ENCODE measurements at regions not wholly inside any gene's neighbourhood (a gene's known extent, or its start where the extent isn't known, plus 50 kb on each side); places are given as distances from the start of the nearest gene placed in this dataset.

DNA sequence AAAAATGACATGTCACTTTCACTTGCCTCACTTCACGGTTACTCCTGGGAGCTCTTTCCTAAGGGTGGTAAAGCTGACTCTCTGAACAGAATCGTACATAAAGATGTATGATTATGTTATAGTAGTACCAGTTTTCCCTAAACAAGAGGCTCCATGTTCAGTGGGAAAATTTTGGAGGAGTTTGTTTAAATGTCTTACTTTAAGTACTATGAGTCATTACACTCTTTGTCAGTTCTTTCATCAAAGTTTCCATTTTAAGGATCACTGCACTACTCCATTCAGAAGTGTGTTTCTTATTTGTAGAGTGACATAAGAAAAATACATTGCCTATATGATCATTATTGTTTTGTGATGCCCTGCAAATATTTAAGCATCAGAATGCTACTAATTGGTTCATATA is 121.1 kb upstream of the FIGN start:
- TF ChIP-seq POLR2A (IDR thresholded peaks at IDR 0.05; ENCODE audit: low read depth, low read length), result no peak
- TF ChIP-seq, protein P1, sequence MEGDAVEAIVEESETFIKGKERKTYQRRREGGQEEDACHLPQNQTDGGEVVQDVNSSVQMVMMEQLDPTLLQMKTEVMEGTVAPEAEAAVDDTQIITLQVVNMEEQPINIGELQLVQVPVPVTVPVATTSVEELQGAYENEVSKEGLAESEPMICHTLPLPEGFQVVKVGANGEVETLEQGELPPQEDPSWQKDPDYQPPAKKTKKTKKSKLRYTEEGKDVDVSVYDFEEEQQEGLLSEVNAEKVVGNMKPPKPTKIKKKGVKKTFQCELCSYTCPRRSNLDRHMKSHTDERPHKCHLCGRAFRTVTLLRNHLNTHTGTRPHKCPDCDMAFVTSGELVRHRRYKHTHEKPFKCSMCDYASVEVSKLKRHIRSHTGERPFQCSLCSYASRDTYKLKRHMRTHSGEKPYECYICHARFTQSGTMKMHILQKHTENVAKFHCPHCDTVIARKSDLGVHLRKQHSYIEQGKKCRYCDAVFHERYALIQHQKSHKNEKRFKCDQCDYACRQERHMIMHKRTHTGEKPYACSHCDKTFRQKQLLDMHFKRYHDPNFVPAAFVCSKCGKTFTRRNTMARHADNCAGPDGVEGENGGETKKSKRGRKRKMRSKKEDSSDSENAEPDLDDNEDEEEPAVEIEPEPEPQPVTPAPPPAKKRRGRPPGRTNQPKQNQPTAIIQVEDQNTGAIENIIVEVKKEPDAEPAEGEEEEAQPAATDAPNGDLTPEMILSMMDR (conservative IDR thresholded peaks at IDR 0.05; ENCODE audit: low read depth, low read length), result no peak
- TF ChIP-seq, protein P2, sequence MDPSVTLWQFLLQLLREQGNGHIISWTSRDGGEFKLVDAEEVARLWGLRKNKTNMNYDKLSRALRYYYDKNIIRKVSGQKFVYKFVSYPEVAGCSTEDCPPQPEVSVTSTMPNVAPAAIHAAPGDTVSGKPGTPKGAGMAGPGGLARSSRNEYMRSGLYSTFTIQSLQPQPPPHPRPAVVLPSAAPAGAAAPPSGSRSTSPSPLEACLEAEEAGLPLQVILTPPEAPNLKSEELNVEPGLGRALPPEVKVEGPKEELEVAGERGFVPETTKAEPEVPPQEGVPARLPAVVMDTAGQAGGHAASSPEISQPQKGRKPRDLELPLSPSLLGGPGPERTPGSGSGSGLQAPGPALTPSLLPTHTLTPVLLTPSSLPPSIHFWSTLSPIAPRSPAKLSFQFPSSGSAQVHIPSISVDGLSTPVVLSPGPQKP (IDR thresholded peaks at IDR 0.05; ENCODE audit: borderline replicate concordance, low read depth, low read length), result no peak
- no peak for TF ChIP-seq CEBPB (IDR thresholded peaks at IDR 0.05; ENCODE audit: low read depth, low read length)
- TF ChIP-seq CHD1 (IDR thresholded peaks at IDR 0.05; ENCODE audit: low read depth, low read length), result no peak
- TF ChIP-seq RCOR1 (IDR thresholded peaks at IDR 0.05; ENCODE audit: insufficient replicate concordance, low read length), result no peak
- no peak for TF ChIP-seq RAD21 (IDR thresholded peaks at IDR 0.05; ENCODE audit: low read length)
- TF ChIP-seq MAZ (IDR thresholded peaks at IDR 0.05; ENCODE audit: borderline replicate concordance, low read depth, low read length), result no peak
- no peak for TF ChIP-seq RFX5 (IDR thresholded peaks at IDR 0.05; ENCODE audit: low read depth, low read length)

Measured in IMR-90 (cell line).